Glutamatergic neuron (in vitro differentiated cells): ENCODE measurements at regions not wholly inside any gene's neighbourhood (a gene's known extent, or its start where the extent isn't known, plus 50 kb on each side); places are given as distances from the start of the nearest gene placed in this dataset.
"Not testable (repeated sequence)": the region's sequence is repeated elsewhere in the genome, so short reads cannot be mapped to it uniquely, and the experiment has no call there.

ENCODE experiments used
- DNase-seq: peaks from one replicate; pipeline ENCODE4 v3.0.0; 2022
- H3K27ac Mint-ChIP-seq: one replicate; pipeline ENCODE4 v1.8.0; 2020; ENCODE audit warnings: mild to moderate bottlenecking, mixed read lengths, inconsistent platforms; ENCODE audit not compliant: unreplicated experiment
- H3K27me3 Mint-ChIP-seq: one replicate; pipeline ENCODE4 v1.8.0; 2020; ENCODE audit warnings: mild to moderate bottlenecking, moderate library complexity, mixed read lengths, inconsistent platforms; ENCODE audit not compliant: unreplicated experiment
- H3K36me3 Mint-ChIP-seq: one replicate; pipeline ENCODE4 v1.8.0; 2020; ENCODE audit warnings: mild to moderate bottlenecking, mixed read lengths, inconsistent platforms; ENCODE audit not compliant: unreplicated experiment
- H3K4me1 Mint-ChIP-seq: one replicate; pipeline ENCODE4 v1.8.0; 2020; ENCODE audit warnings: mild to moderate bottlenecking, low read depth, mixed read lengths, inconsistent platforms; ENCODE audit not compliant: unreplicated experiment
- H3K4me3 Mint-ChIP-seq: one replicate; pipeline ENCODE4 v1.8.0; 2020; ENCODE audit warnings: mild to moderate bottlenecking, mixed read lengths, inconsistent platforms; ENCODE audit not compliant: unreplicated experiment
- H3K9me3 Mint-ChIP-seq: one replicate; pipeline ENCODE4 v1.8.0; 2020; ENCODE audit warnings: mild to moderate bottlenecking, moderate library complexity, mixed read lengths, inconsistent platforms; ENCODE audit not compliant: unreplicated experiment
- CTCF ChIP-seq: fragments of 200-600 bp; sonication (generic); IDR thresholded peaks from one replicate; pipeline ENCODE4 v1.5.0; 2021; ENCODE audit not compliant: partially characterized antibody, unreplicated experiment

- peaks cover 2% of the 10 kb centered on the region for H3K4me1 Mint-ChIP-seq
- no peaks in the 10 kb centered on the region for H3K9me3 Mint-ChIP-seq
- no peak overlapping the region for H3K27ac Mint-ChIP-seq
- peaks cover 2% of the 10 kb centered on the region for H3K27me3 Mint-ChIP-seq
- H3K36me3 Mint-ChIP-seq = no peaks in the 10 kb centered on the region
- TF ChIP-seq CTCF = no peak
- no peak overlapping the region for H3K4me3 Mint-ChIP-seq
- DNase-seq = no peak
Observed at GRCh38 chr3:70620367-70620766, 307.9 kb upstream of the MDFIC2 start.

GRCh38 chr3:70618151-70618550 lies 305.7 kb upstream of the MDFIC2 start:
- H3K36me3 Mint-ChIP-seq = no peaks in the 10 kb centered on the region
- no peak for TF ChIP-seq CTCF
- no peak overlapping the region for H3K27ac Mint-ChIP-seq
- H3K4me1 Mint-ChIP-seq = peaks cover 2% of the 10 kb centered on the region
- H3K4me3 Mint-ChIP-seq = no peak overlapping the region
- no peak for DNase-seq
- H3K9me3 Mint-ChIP-seq = no peaks in the 10 kb centered on the region
- no peaks in the 10 kb centered on the region for H3K27me3 Mint-ChIP-seq

DNA sequence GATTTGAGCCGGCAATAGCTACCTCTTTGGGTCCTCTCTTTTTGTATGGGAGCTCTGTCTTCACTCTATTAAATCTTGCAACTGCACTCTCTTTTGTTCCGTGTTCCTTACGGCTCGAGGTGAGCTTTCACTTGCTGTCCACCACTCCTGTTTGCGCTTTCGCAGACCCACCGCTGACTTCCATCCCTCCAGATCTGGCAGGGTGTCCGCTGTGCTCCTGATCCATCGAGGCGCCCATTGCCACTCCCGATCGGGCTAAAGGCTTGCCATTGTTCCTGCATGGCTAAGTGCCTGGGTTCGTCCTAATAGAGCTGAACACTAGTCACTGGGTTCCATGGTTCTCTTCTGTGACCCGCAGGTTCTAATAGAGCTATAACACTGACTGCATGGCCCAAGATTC lies 304.9 kb upstream of the MDFIC2 start:
- not testable (repeated sequence) for DNase-seq, H3K27me3 Mint-ChIP-seq, H3K27ac Mint-ChIP-seq, H3K4me3 Mint-ChIP-seq, H3K4me1 Mint-ChIP-seq, H3K9me3 Mint-ChIP-seq, H3K36me3 Mint-ChIP-seq

DNA sequence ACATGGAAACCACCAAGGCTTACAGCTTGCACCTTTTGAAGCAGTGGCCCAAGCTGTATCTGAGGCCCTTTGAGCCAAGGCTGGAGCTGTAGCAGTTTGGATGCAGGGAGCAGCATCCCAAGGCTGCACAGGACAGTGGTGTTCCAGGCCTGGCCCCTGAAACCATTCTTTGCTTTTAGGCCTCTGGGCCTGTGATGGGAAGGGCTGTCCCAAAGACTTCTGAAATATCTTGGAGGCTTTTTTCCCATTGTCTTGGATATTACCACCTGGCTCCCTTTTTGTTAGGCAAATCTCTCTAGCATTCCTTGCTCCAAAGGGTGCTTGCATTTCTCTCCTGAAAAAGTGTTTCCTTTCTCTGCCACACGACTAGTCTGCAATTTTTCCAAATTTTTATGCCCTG lies 302.8 kb upstream of the MDFIC2 start:
- H3K27me3 Mint-ChIP-seq = no peaks in the 10 kb centered on the region
- TF ChIP-seq CTCF = no peak
- no peak overlapping the region for H3K27ac Mint-ChIP-seq
- H3K9me3 Mint-ChIP-seq = no peaks in the 10 kb centered on the region
- H3K4me3 Mint-ChIP-seq = no peak overlapping the region
- H3K4me1 Mint-ChIP-seq = no peaks in the 10 kb centered on the region
- no peak for DNase-seq
- no peaks in the 10 kb centered on the region for H3K36me3 Mint-ChIP-seq

DNA sequence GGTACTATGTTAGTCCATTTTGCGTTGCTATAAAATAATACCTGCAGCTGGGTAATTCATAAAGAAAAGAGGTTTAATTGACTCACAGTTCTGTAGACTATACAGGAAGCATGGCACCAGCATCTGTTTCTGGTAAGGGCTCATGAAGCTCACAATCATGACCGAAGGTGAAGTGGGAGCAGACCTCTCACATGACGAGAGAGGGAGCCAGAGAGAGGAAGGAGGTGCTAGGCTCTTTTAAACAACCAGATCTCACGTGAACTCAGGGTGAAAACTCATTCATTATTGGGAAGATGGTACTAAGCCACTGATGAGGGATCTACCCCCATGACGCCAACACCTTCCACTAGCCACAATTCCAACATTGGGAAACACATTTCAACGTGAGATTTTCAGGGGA lies 301.7 kb upstream of the MDFIC2 start:
- no peaks in the 10 kb centered on the region for H3K9me3 Mint-ChIP-seq
- no peaks in the 10 kb centered on the region for H3K4me1 Mint-ChIP-seq
- no peak overlapping the region for H3K4me3 Mint-ChIP-seq
- TF ChIP-seq CTCF = no peak
- H3K27me3 Mint-ChIP-seq = no peaks in the 10 kb centered on the region
- H3K27ac Mint-ChIP-seq = no peak overlapping the region
- no peak for DNase-seq
- H3K36me3 Mint-ChIP-seq = no peaks in the 10 kb centered on the region

- Mint-ChIP-seq H3K4me3 (no peak overlapping the region), H3K9me3 (no peaks in the 10 kb centered on the region), H3K4me1 (no peaks in the 10 kb centered on the region), H3K27ac (no peak overlapping the region), H3K36me3 (no peaks in the 10 kb centered on the region), H3K27me3 (no peaks in the 10 kb centered on the region)
- DNase-seq = no peak
- TF ChIP-seq CTCF = no peak
Observed at GRCh38 chr3:70612920-70613319, 300.5 kb upstream of the MDFIC2 start.

- not testable (repeated sequence) for H3K9me3 Mint-ChIP-seq, H3K4me1 Mint-ChIP-seq, H3K27ac Mint-ChIP-seq, H3K4me3 Mint-ChIP-seq, DNase-seq, H3K27me3 Mint-ChIP-seq, H3K36me3 Mint-ChIP-seq
Observed at GRCh38 chr3:70611667-70612277, 299.3 kb upstream of the MDFIC2 start.
